OCI-LY7 (cell line): ENCODE measurements at regions not wholly inside any gene's neighbourhood (a gene's known extent, or its start where the extent isn't known, plus 50 kb on each side); places are given as distances from the start of the nearest gene placed in this dataset.

Experiments
- BruUV-seq: library from RNA; stranded (reverse); fragments of 400-500 nt; replicated peaks from 2 replicates; lab custom pipeline; 2021; lab: Mats Ljungman, UMichigan
- CTCF ChIA-PET: fragments of 300-600 bp; sonication (Branson Sonifier 250); formaldehyde crosslinking; loops from one replicate; lab custom pipeline; 2022; ENCODE audit warnings: antibody characterized with exemption; ENCODE audit not compliant: unreplicated experiment; lab: Charles Lee
- POLR2A ChIA-PET: fragments of 300-600 bp; sonication (Branson Sonifier 250); formaldehyde crosslinking; loops from one replicate; lab custom pipeline; 2022; ENCODE audit warnings: antibody characterized with exemption; lab: Charles Lee
- DNase-seq: peaks from one replicate; pipeline ENCODE4 v3.0.0-alpha.2; 2015; ENCODE audit warnings: low spot score
- H2AFZ ChIP-seq: fragments of 200-600 bp; sonication (generic), shearing (Covaris generic); 2 replicates; pipeline ENCODE4 v1.6.1; 2014; ENCODE audit warnings: mild to moderate bottlenecking, antibody characterized with exemption, low read length, moderate library complexity
- H3K27ac ChIP-seq: fragments of 200-600 bp; sonication (generic); 2 replicates; pipeline ENCODE4 v1.5.1; 2014; ENCODE audit warnings: mixed run types, low read depth, mild to moderate bottlenecking, moderate library complexity, low read length, inconsistent platforms; ENCODE audit not compliant: poor library complexity, severe bottlenecking
- H3K36me3 ChIP-seq: fragments of 200-600 bp; sonication (generic); 2 replicates; pipeline ENCODE4 v1.6.1; 2014; ENCODE audit warnings: mild to moderate bottlenecking, antibody characterized with exemption, low read length, moderate library complexity, mixed read lengths; ENCODE audit not compliant: insufficient read depth
- H3K4me1 ChIP-seq: fragments of 200-600 bp; sonication (generic); 2 replicates; pipeline ENCODE4 v1.5.1; 2014; ENCODE audit warnings: mild to moderate bottlenecking, low read length; ENCODE audit not compliant: insufficient read depth, poor library complexity, severe bottlenecking
- H3K4me2 ChIP-seq: fragments of 200-600 bp; sonication (generic); 2 replicates; pipeline ENCODE4 v1.6.1; 2014; ENCODE audit warnings: mild to moderate bottlenecking, low read length
- H3K4me3 ChIP-seq: fragments of 200-600 bp; sonication (generic); 2 replicates; pipeline ENCODE4 v1.5.1; 2014; ENCODE audit warnings: mild to moderate bottlenecking, low read depth, low read length; ENCODE audit not compliant: poor library complexity, severe bottlenecking
- H3K79me2 ChIP-seq: fragments of 200-600 bp; sonication (generic); 2 replicates; pipeline ENCODE4 v1.6.1; 2016; ENCODE audit warnings: low read depth, mild to moderate bottlenecking, low read length, moderate library complexity, mixed read lengths; ENCODE audit not compliant: insufficient read depth
- H3K9me2 ChIP-seq: fragments of 200-600 bp; sonication (generic); 2 replicates; pipeline ENCODE4 v1.6.1; 2016; ENCODE audit warnings: mild to moderate bottlenecking, low read length, mixed read lengths; ENCODE audit not compliant: insufficient read depth
- H3K9me3 ChIP-seq: fragments of 200-600 bp; sonication (generic); 2 replicates; pipeline ENCODE4 v1.6.1; 2014; ENCODE audit warnings: mild to moderate bottlenecking, mixed run types, low read length, mixed read lengths
- H4K20me1 ChIP-seq: fragments of 200-600 bp; sonication (generic); 2 replicates; pipeline ENCODE4 v1.6.1; 2014; ENCODE audit warnings: mild to moderate bottlenecking, antibody characterized with exemption, low read length, moderate library complexity, mixed read lengths; ENCODE audit not compliant: insufficient read depth
- CTCF ChIP-seq: fragments of 200-600 bp; sonication (generic); conservative IDR thresholded peaks from 2 replicates; pipeline ENCODE4 v1.5.1; 2014; ENCODE audit warnings: mild to moderate bottlenecking, antibody characterized with exemption, low read length, moderate library complexity, mixed read lengths
- EZH2phosphoT487 ChIP-seq: fragments of 200-600 bp; sonication (generic); IDR thresholded peaks from 2 replicates; pipeline ENCODE4 v1.6.1; 2018; ENCODE audit warnings: low read depth, borderline replicate concordance, mild to moderate bottlenecking, mixed run types, antibody characterized with exemption, low read length, moderate library complexity, mixed read lengths
- intact Hi-C: fragments of 100-400 bp; cut with micrococcal nuclease; formaldehyde crosslinking; loops from one replicate; pipeline ENCODE4 v1.10.0; 2022; ENCODE audit not compliant: unreplicated experiment

DNA sequence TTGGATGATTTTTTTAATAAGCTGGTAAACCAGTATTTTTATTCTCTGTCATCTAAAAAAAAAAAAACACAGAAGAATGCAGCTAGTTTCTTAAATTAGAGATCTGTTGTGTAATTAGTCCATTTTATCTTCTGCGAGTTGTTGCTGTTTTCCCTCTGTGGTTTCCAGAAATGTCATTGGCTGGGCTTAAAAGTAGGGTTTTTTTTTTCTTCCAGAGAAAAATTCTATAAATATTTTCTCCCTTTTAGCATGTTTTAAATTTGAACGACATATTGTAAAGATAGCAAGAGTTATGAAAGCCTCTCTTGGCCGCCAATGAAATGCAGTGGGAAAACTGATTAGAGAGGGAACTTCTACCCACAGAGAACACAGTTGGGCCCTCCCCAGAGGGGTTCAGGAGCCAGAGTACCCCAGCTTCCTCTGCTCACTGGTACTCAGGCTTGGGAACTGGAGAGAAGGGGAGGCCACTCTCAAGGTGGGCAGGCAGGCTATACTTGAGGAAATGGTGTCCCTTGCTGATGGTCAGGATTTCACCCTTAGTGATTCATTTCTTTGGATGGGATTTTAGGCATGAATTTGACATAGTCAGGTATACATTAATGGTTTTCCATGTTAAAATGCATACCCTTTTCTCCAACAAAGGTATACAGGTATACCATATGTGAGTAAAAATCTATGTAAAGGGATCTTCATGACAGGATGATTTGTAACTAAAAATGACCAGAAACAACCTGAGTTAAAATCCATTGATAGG, 166.1 kb downstream of the BCOR start:
- Histone ChIP-seq H3K4me2 (no peak overlapping the region), H3K36me3 (no peaks in the 10 kb centered on the region), H3K9me3 (no peaks in the 10 kb centered on the region), H3K27ac (no peak overlapping the region), H2AFZ (no peak overlapping the region), H4K20me1 (no peaks in the 10 kb centered on the region), H3K4me3 (no peak overlapping the region), H3K4me1 (peaks cover 4% of the 10 kb centered on the region), H3K79me2 (no peaks in the 10 kb centered on the region), H3K9me2 (no peaks in the 10 kb centered on the region)
- ChIA-PET POLR2A (interaction anchor here (1.2 kb wide), 1 partner anchor 27 kb away, joined by 3 read pairs; no protein-coding TSS in a partner anchor), CTCF (no interaction called here)
- intact Hi-C loops: no loop called here
- TF ChIP-seq EZH2phosphoT487: no peak
- no peak for TF ChIP-seq CTCF
- BruUV-seq: no TSS peak
- no peak for DNase-seq

- POLR2A ChIA-PET: interaction anchor here (1.4 kb wide), 1 partner anchor 19 kb away, joined by 3 read pairs; no protein-coding TSS in a partner anchor
Observed at GRCh38 chrX:39935411-39936064, 162.2 kb downstream of the BCOR start.

More at GRCh38 chrX:39935411-39936064, 162.2 kb downstream of the BCOR start:
- no peak for DNase-seq
- Histone ChIP-seq H3K9me3 (no peaks in the 10 kb centered on the region), H3K4me3 (no peak overlapping the region), H3K79me2 (no peaks in the 10 kb centered on the region), H4K20me1 (no peaks in the 10 kb centered on the region), H3K4me1 (peaks cover 8% of the 10 kb centered on the region), H2AFZ (no peak overlapping the region), H3K9me2 (no peaks in the 10 kb centered on the region), H3K4me2 (no peak overlapping the region), H3K36me3 (no peaks in the 10 kb centered on the region), H3K27ac (no peak overlapping the region)
- CTCF ChIA-PET: no interaction called here
- intact Hi-C loops: no loop called here
- no TSS peak for BruUV-seq
- no peak for TF ChIP-seq CTCF
- no peak for TF ChIP-seq EZH2phosphoT487
